H1 (cell line): ENCODE measurements at regions not wholly inside any gene's neighbourhood (a gene's known extent, or its start where the extent isn't known, plus 50 kb on each side); places are given as distances from the start of the nearest gene placed in this dataset.

ENCODE experiments used
- TF ChIP-seq, protein P1 (sequence below): fragments of 300-600 bp; sonication (generic); IDR thresholded peaks from 2 replicates; pipeline ENCODE4 v1.7.1; 2012; ENCODE audit warnings: low read length, moderate library complexity, mild to moderate bottlenecking, inconsistent platforms; ENCODE audit not compliant: insufficient replicate concordance

DNA sequence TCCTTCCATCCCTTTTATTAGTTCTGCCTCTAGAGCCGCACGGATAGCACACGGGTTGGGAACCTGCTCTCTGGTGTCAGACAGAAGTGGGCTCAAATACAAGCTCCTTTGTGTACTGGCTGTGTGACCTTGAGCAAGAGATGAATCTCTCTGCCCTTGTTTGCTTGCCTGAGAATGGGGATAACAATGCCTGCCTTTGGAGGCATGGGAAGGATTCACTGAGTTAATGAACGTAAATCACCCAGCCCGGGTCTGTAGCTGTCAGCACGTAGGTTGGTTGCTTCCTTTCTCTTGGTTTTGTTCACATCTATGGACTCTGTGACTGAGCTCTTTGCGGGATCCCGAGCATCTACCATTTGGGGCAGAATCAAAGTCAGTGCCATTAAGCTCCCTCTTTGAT lies 79.3 kb upstream of the NRXN3 start (continued):
- TF ChIP-seq, protein P1, sequence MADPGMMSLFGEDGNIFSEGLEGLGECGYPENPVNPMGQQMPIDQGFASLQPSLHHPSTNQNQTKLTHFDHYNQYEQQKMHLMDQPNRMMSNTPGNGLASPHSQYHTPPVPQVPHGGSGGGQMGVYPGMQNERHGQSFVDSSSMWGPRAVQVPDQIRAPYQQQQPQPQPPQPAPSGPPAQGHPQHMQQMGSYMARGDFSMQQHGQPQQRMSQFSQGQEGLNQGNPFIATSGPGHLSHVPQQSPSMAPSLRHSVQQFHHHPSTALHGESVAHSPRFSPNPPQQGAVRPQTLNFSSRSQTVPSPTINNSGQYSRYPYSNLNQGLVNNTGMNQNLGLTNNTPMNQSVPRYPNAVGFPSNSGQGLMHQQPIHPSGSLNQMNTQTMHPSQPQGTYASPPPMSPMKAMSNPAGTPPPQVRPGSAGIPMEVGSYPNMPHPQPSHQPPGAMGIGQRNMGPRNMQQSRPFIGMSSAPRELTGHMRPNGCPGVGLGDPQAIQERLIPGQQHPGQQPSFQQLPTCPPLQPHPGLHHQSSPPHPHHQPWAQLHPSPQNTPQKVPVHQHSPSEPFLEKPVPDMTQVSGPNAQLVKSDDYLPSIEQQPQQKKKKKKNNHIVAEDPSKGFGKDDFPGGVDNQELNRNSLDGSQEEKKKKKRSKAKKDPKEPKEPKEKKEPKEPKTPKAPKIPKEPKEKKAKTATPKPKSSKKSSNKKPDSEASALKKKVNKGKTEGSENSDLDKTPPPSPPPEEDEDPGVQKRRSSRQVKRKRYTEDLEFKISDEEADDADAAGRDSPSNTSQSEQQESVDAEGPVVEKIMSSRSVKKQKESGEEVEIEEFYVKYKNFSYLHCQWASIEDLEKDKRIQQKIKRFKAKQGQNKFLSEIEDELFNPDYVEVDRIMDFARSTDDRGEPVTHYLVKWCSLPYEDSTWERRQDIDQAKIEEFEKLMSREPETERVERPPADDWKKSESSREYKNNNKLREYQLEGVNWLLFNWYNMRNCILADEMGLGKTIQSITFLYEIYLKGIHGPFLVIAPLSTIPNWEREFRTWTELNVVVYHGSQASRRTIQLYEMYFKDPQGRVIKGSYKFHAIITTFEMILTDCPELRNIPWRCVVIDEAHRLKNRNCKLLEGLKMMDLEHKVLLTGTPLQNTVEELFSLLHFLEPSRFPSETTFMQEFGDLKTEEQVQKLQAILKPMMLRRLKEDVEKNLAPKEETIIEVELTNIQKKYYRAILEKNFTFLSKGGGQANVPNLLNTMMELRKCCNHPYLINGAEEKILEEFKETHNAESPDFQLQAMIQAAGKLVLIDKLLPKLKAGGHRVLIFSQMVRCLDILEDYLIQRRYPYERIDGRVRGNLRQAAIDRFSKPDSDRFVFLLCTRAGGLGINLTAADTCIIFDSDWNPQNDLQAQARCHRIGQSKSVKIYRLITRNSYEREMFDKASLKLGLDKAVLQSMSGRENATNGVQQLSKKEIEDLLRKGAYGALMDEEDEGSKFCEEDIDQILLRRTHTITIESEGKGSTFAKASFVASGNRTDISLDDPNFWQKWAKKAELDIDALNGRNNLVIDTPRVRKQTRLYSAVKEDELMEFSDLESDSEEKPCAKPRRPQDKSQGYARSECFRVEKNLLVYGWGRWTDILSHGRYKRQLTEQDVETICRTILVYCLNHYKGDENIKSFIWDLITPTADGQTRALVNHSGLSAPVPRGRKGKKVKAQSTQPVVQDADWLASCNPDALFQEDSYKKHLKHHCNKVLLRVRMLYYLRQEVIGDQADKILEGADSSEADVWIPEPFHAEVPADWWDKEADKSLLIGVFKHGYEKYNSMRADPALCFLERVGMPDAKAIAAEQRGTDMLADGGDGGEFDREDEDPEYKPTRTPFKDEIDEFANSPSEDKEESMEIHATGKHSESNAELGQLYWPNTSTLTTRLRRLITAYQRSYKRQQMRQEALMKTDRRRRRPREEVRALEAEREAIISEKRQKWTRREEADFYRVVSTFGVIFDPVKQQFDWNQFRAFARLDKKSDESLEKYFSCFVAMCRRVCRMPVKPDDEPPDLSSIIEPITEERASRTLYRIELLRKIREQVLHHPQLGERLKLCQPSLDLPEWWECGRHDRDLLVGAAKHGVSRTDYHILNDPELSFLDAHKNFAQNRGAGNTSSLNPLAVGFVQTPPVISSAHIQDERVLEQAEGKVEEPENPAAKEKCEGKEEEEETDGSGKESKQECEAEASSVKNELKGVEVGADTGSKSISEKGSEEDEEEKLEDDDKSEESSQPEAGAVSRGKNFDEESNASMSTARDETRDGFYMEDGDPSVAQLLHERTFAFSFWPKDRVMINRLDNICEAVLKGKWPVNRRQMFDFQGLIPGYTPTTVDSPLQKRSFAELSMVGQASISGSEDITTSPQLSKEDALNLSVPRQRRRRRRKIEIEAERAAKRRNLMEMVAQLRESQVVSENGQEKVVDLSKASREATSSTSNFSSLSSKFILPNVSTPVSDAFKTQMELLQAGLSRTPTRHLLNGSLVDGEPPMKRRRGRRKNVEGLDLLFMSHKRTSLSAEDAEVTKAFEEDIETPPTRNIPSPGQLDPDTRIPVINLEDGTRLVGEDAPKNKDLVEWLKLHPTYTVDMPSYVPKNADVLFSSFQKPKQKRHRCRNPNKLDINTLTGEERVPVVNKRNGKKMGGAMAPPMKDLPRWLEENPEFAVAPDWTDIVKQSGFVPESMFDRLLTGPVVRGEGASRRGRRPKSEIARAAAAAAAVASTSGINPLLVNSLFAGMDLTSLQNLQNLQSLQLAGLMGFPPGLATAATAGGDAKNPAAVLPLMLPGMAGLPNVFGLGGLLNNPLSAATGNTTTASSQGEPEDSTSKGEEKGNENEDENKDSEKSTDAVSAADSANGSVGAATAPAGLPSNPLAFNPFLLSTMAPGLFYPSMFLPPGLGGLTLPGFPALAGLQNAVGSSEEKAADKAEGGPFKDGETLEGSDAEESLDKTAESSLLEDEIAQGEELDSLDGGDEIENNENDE = no peak
